Activated T-helper 17 cell treated with anti-CD3 and anti-CD28 coated beads, Interleukin-2, amount 50 U/mL, for 72 hours (primary cell): ENCODE measurements at regions not wholly inside any gene's neighbourhood (a gene's known extent, or its start where the extent isn't known, plus 50 kb on each side); places are given as distances from the start of the nearest gene placed in this dataset.
A peak's percentile ranks its signal among the peaks of the same experiment; 100 is the strongest.

ENCODE experiments used
- ATAC-seq: fragments of 150-1000 bp; cut with Tn5 transposase; replicated peaks from 2 replicates; pipeline ENCODE4 v1.10.0; 2021; ENCODE audit warnings: mild to moderate bottlenecking, moderate library complexity
- H3K27ac Mint-ChIP-seq: one replicate; pipeline ENCODE4 v1.8.0; 2022; ENCODE audit warnings: mixed read lengths
- H3K27me3 Mint-ChIP-seq: one replicate; pipeline ENCODE4 v1.8.0; 2022; ENCODE audit warnings: mixed read lengths
- H3K36me3 Mint-ChIP-seq: one replicate; pipeline ENCODE4 v1.8.0; 2022; ENCODE audit warnings: low read depth, mild to moderate bottlenecking, mixed read lengths
- H3K4me1 Mint-ChIP-seq: one replicate; pipeline ENCODE4 v1.8.0; 2022; ENCODE audit warnings: mixed read lengths
- H3K4me3 Mint-ChIP-seq: one replicate; pipeline ENCODE4 v1.8.0; 2022; ENCODE audit warnings: mild to moderate bottlenecking, mixed read lengths
- H3K9me3 Mint-ChIP-seq: one replicate; pipeline ENCODE4 v1.8.0; 2022; ENCODE audit warnings: mixed read lengths

GRCh38 chr14:106837870-106838269 lies 1311.5 kb downstream of the TMEM121 start:
- no peaks in the 10 kb centered on the region for H3K36me3 Mint-ChIP-seq
- no peaks in the 10 kb centered on the region for H3K27me3 Mint-ChIP-seq
- peaks cover 2% of the 10 kb centered on the region for H3K4me1 Mint-ChIP-seq
- no peak overlapping the region for H3K4me3 Mint-ChIP-seq
- no peak overlapping the region for H3K27ac Mint-ChIP-seq
- no peaks in the 10 kb centered on the region for H3K9me3 Mint-ChIP-seq
- no peak for ATAC-seq

- Mint-ChIP-seq H3K9me3 (no peaks in the 10 kb centered on the region), H3K4me3 (no peak overlapping the region), H3K27ac (no peak overlapping the region), H3K27me3 (no peaks in the 10 kb centered on the region), H3K36me3 (no peaks in the 10 kb centered on the region), H3K4me1 (peaks cover 15% of the 10 kb centered on the region)
- ATAC-seq, result no peak
These were observed 1312.8 kb downstream of the TMEM121 start for GRCh38 chr14:106838991-106839769.

- H3K27ac Mint-ChIP-seq, result no peak overlapping the region
- peaks cover 19% of the 10 kb centered on the region for H3K4me1 Mint-ChIP-seq
- ATAC-seq, result no peak
- H3K9me3 Mint-ChIP-seq, result no peaks in the 10 kb centered on the region
- no peaks in the 10 kb centered on the region for H3K36me3 Mint-ChIP-seq
- H3K4me3 Mint-ChIP-seq, result no peak overlapping the region
- no peaks in the 10 kb centered on the region for H3K27me3 Mint-ChIP-seq
These were observed 1313.9 kb downstream of the TMEM121 start for GRCh38 chr14:106840258-106840657.

GRCh38 chr14:106840991-106841390 lies 1314.6 kb downstream of the TMEM121 start:
- Mint-ChIP-seq H3K36me3 (no peaks in the 10 kb centered on the region), H3K4me3 (no peak overlapping the region), H3K27me3 (no peaks in the 10 kb centered on the region), H3K27ac (no peak overlapping the region), H3K9me3 (no peaks in the 10 kb centered on the region), H3K4me1 (peaks cover 24% of the 10 kb centered on the region)
- no peak for ATAC-seq

- no peak overlapping the region for H3K4me3 Mint-ChIP-seq
- H3K36me3 Mint-ChIP-seq, result no peaks in the 10 kb centered on the region
- ATAC-seq, result no peak
- peaks cover 24% of the 10 kb centered on the region for H3K4me1 Mint-ChIP-seq
- H3K9me3 Mint-ChIP-seq, result no peaks in the 10 kb centered on the region
- no peak overlapping the region for H3K27ac Mint-ChIP-seq
- no peaks in the 10 kb centered on the region for H3K27me3 Mint-ChIP-seq
These were observed 1315.3 kb downstream of the TMEM121 start for GRCh38 chr14:106841701-106842100.

GRCh38 chr14:106842687-106843086 lies 1316.3 kb downstream of the TMEM121 start:
- Mint-ChIP-seq H3K4me1 (peaks cover 24% of the 10 kb centered on the region), H3K27me3 (no peaks in the 10 kb centered on the region), H3K9me3 (no peaks in the 10 kb centered on the region), H3K4me3 (no peak overlapping the region), H3K27ac (no peak overlapping the region), H3K36me3 (no peaks in the 10 kb centered on the region)
- ATAC-seq, result no peak

GRCh38 chr14:106843386-106843785 lies 1317.0 kb downstream of the TMEM121 start:
- Mint-ChIP-seq H3K27ac (no peak overlapping the region), H3K4me1 (peaks cover 24% of the 10 kb centered on the region), H3K36me3 (no peaks in the 10 kb centered on the region), H3K27me3 (no peaks in the 10 kb centered on the region), H3K9me3 (no peaks in the 10 kb centered on the region), H3K4me3 (peak overlapping the region; percentile 96)
- ATAC-seq, result no peak

GRCh38 chr14:106843951-106844483 lies 1317.6 kb downstream of the TMEM121 start:
- Mint-ChIP-seq H3K9me3 (no peaks in the 10 kb centered on the region), H3K36me3 (no peaks in the 10 kb centered on the region), H3K27ac (peak overlapping the region; percentile 89), H3K27me3 (no peaks in the 10 kb centered on the region), H3K4me1 (peaks cover 24% of the 10 kb centered on the region), H3K4me3 (peak overlapping the region; percentile 96)
- peak; percentile 42 for ATAC-seq

- no peaks in the 10 kb centered on the region for H3K27me3 Mint-ChIP-seq
- peak; percentile 83 for ATAC-seq
- peak overlapping the region; percentile 89 for H3K27ac Mint-ChIP-seq
- H3K4me1 Mint-ChIP-seq, result peaks cover 24% of the 10 kb centered on the region
- no peaks in the 10 kb centered on the region for H3K9me3 Mint-ChIP-seq
- H3K4me3 Mint-ChIP-seq, result peak overlapping the region; percentile 96
- H3K36me3 Mint-ChIP-seq, result no peaks in the 10 kb centered on the region
These were observed 1318.4 kb downstream of the TMEM121 start for GRCh38 chr14:106844608-106845285.

GRCh38 chr14:106845286-106846087 lies 1319.1 kb downstream of the TMEM121 start:
- H3K27ac Mint-ChIP-seq, result no peak overlapping the region
- H3K27me3 Mint-ChIP-seq, result no peaks in the 10 kb centered on the region
- H3K36me3 Mint-ChIP-seq, result no peaks in the 10 kb centered on the region
- H3K4me3 Mint-ChIP-seq, result peak overlapping the region; percentile 96
- ATAC-seq, result peak; percentile 56
- no peaks in the 10 kb centered on the region for H3K9me3 Mint-ChIP-seq
- H3K4me1 Mint-ChIP-seq, result peaks cover 24% of the 10 kb centered on the region

GRCh38 chr14:106846218-106846617 lies 1319.8 kb downstream of the TMEM121 start:
- no peak overlapping the region for H3K27ac Mint-ChIP-seq
- no peaks in the 10 kb centered on the region for H3K36me3 Mint-ChIP-seq
- H3K4me1 Mint-ChIP-seq, result peaks cover 24% of the 10 kb centered on the region
- no peaks in the 10 kb centered on the region for H3K9me3 Mint-ChIP-seq
- H3K4me3 Mint-ChIP-seq, result peak overlapping the region; percentile 96
- H3K27me3 Mint-ChIP-seq, result no peaks in the 10 kb centered on the region
- ATAC-seq, result no peak

GRCh38 chr14:106848330-106849121 lies 1322.1 kb downstream of the TMEM121 start:
- no peak overlapping the region for H3K27ac Mint-ChIP-seq
- H3K9me3 Mint-ChIP-seq, result no peaks in the 10 kb centered on the region
- peaks cover 15% of the 10 kb centered on the region for H3K4me1 Mint-ChIP-seq
- H3K27me3 Mint-ChIP-seq, result peaks cover 6% of the 10 kb centered on the region
- no peak overlapping the region for H3K4me3 Mint-ChIP-seq
- no peaks in the 10 kb centered on the region for H3K36me3 Mint-ChIP-seq
- ATAC-seq, result no peak

GRCh38 chr14:106850913-106851825 lies 1324.8 kb downstream of the TMEM121 start:
- Mint-ChIP-seq H3K36me3 (no peaks in the 10 kb centered on the region), H3K9me3 (no peaks in the 10 kb centered on the region), H3K4me3 (no peak overlapping the region), H3K27me3 (peaks cover 8% of the 10 kb centered on the region), H3K27ac (no peak overlapping the region), H3K4me1 (no peaks in the 10 kb centered on the region)
- ATAC-seq, result no peak
